WERI-Rb-1 (cell line): ENCODE measurements at regions not wholly inside any gene's neighbourhood (a gene's known extent, or its start where the extent isn't known, plus 50 kb on each side); places are given as distances from the start of the nearest gene placed in this dataset.

Experiments used
- DNase-seq: peaks from one replicate; pipeline ENCODE4 v3.0.0-alpha.2; 2020
- H3K27ac ChIP-seq: fragments of 250-450 bp; sonication (Bioruptor Pico); 2 replicates; pipeline ENCODE4 v1.5.1; 2020; ENCODE audit warnings: mild to moderate bottlenecking, moderate library complexity
- H3K27me3 ChIP-seq: fragments of 250-450 bp; sonication (Bioruptor Pico); 2 replicates; pipeline ENCODE4 v1.5.1; 2021; ENCODE audit warnings: mild to moderate bottlenecking, low read depth, moderate library complexity; ENCODE audit not compliant: insufficient read depth, severe bottlenecking
- H3K36me3 ChIP-seq: fragments of 250-450 bp; sonication (Bioruptor Pico); 2 replicates; pipeline ENCODE4 v1.5.1; 2020; ENCODE audit warnings: mild to moderate bottlenecking, moderate library complexity
- H3K4me3 ChIP-seq: 2 replicates; pipeline ENCODE4 v1.5.1; 2011; ENCODE audit warnings: low read depth, mild to moderate bottlenecking, control low read depth, low read length
- H3K9me3 ChIP-seq: fragments of 250-450 bp; sonication (Bioruptor Pico); 2 replicates; pipeline ENCODE4 v1.5.1; 2021; ENCODE audit warnings: mild to moderate bottlenecking, moderate library complexity; ENCODE audit not compliant: severe bottlenecking
- CTCF ChIP-seq: IDR thresholded peaks from 2 replicates; pipeline ENCODE4 v1.5.1; 2011; ENCODE audit warnings: low read depth, mild to moderate bottlenecking, control low read depth, inconsistent platforms, low read length

DNA sequence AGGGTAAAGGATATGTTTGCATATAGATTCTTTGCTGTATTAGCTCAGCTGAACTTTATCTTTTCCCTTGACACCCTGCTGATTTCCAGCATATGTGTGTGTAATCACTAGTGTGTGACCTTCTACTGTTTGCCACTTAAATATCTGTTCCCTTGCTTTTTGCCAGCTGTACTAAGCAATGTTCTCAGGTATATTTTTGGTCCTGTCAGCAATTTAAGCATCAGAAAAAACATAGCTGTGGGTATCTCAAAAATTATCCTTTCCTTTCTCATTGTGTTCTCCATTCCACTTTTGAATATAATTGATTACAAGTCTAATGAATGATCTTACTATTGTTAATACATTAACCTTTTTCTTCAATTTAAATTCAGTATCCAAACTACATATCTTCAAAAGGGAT is 59.2 kb upstream of the CDH10 start:
- H3K9me3 ChIP-seq = no peaks in the 10 kb centered on the region
- DNase-seq = no peak
- H3K4me3 ChIP-seq = no peak overlapping the region
- no peak overlapping the region for H3K27ac ChIP-seq
- TF ChIP-seq CTCF = no peak
- no peaks in the 10 kb centered on the region for H3K27me3 ChIP-seq
- H3K36me3 ChIP-seq = no peaks in the 10 kb centered on the region
